OCI-LY3 (cell line): ENCODE measurements at regions not wholly inside any gene's neighbourhood (a gene's known extent, or its start where the extent isn't known, plus 50 kb on each side); places are given as distances from the start of the nearest gene placed in this dataset.

Experiments used
- H2AFZ ChIP-seq: fragments of 200-600, 300-600 bp; shearing (Covaris generic); 2 replicates; pipeline ENCODE4 v1.6.0; 2014; ENCODE audit warnings: antibody characterized with exemption, low read depth, low read length
- H3K27ac ChIP-seq: fragments of 200-600, 300-600 bp; sonication (generic); 2 replicates; pipeline ENCODE4 v1.5.1; 2014; ENCODE audit warnings: mild to moderate bottlenecking, low read length, moderate library complexity, mixed read lengths
- H3K27me3 ChIP-seq: fragments of 200-600, 300-600 bp; sonication (generic); 2 replicates; pipeline ENCODE4 v1.6.1; 2014; ENCODE audit warnings: low read depth, low read length, mixed read lengths
- H3K36me3 ChIP-seq: fragments of 200-600, 300-600 bp; sonication (generic); replicated peaks from 2 replicates; pipeline ENCODE3; 2014; ENCODE audit warnings: low read depth, low read length, mixed read lengths
- H3K4me1 ChIP-seq: fragments of 300-600, 200-600 bp; sonication (generic); 2 replicates; pipeline ENCODE4 v1.6.1; 2014; ENCODE audit warnings: low read length, mixed read lengths
- H3K4me2 ChIP-seq: fragments of 200-600, 300-600 bp; sonication (generic); 2 replicates; pipeline ENCODE4 v1.6.1; 2014; ENCODE audit warnings: low read length, mixed read lengths
- H3K4me3 ChIP-seq: fragments of 300-600, 200-600 bp; sonication (generic); 2 replicates; pipeline ENCODE4 v1.5.1; 2014; ENCODE audit warnings: antibody characterized with exemption, mild to moderate bottlenecking, low read length, moderate library complexity
- H3K79me2 ChIP-seq: fragments of 300-600, 200-600 bp; shearing (Covaris generic); 2 replicates; pipeline ENCODE4 v1.6.1; 2014; ENCODE audit warnings: mild to moderate bottlenecking, low read length, mixed read lengths
- H3K9ac ChIP-seq: fragments of 300-600, 200-600 bp; shearing (Covaris generic); 2 replicates; pipeline ENCODE4 v1.6.0; 2014; ENCODE audit warnings: mild to moderate bottlenecking, low read length, moderate library complexity
- H3K9me3 ChIP-seq: fragments of 200-600, 300-600 bp; shearing (Covaris generic); 2 replicates; pipeline ENCODE4 v1.6.1; 2014; ENCODE audit warnings: low read length, mixed read lengths; ENCODE audit not compliant: insufficient read depth
- H4K20me1 ChIP-seq: fragments of 200-600, 300-600 bp; sonication (generic); 2 replicates; pipeline ENCODE4 v1.6.1; 2016; ENCODE audit warnings: low read length, mixed read lengths; ENCODE audit not compliant: insufficient read depth
- EZH2phosphoT487 ChIP-seq: fragments of 200-600 bp; shearing (Covaris generic); IDR thresholded peaks from 2 replicates; pipeline ENCODE4 v1.6.1; 2018; ENCODE audit warnings: antibody characterized with exemption, mixed run types, low read depth
- TF ChIP-seq, protein P1 (sequence below): fragments of 200-600, 300-600 bp; sonication (generic); IDR thresholded peaks from 2 replicates; pipeline ENCODE4 v1.5.1; 2014; ENCODE audit warnings: antibody characterized with exemption, low read length, low read depth

GRCh38 chr18:42264497-42264896, 309.5 kb downstream of the PIK3C3 start:
- Histone ChIP-seq H4K20me1 (no peaks in the 10 kb centered on the region), H3K27me3 (no peaks in the 10 kb centered on the region), H3K79me2 (no peaks in the 10 kb centered on the region), H3K36me3 (no peaks in the 10 kb centered on the region), H3K4me2 (no peak overlapping the region), H3K4me3 (no peak overlapping the region), H3K9ac (no peak overlapping the region), H3K9me3 (no peaks in the 10 kb centered on the region), H2AFZ (no peak overlapping the region), H3K4me1 (peaks cover 4% of the 10 kb centered on the region; the same call in 1 of the 2 replicates), H3K27ac (no peak overlapping the region)
- TF ChIP-seq, protein P1, sequence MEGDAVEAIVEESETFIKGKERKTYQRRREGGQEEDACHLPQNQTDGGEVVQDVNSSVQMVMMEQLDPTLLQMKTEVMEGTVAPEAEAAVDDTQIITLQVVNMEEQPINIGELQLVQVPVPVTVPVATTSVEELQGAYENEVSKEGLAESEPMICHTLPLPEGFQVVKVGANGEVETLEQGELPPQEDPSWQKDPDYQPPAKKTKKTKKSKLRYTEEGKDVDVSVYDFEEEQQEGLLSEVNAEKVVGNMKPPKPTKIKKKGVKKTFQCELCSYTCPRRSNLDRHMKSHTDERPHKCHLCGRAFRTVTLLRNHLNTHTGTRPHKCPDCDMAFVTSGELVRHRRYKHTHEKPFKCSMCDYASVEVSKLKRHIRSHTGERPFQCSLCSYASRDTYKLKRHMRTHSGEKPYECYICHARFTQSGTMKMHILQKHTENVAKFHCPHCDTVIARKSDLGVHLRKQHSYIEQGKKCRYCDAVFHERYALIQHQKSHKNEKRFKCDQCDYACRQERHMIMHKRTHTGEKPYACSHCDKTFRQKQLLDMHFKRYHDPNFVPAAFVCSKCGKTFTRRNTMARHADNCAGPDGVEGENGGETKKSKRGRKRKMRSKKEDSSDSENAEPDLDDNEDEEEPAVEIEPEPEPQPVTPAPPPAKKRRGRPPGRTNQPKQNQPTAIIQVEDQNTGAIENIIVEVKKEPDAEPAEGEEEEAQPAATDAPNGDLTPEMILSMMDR: no peak
- no peak for TF ChIP-seq EZH2phosphoT487

DNA sequence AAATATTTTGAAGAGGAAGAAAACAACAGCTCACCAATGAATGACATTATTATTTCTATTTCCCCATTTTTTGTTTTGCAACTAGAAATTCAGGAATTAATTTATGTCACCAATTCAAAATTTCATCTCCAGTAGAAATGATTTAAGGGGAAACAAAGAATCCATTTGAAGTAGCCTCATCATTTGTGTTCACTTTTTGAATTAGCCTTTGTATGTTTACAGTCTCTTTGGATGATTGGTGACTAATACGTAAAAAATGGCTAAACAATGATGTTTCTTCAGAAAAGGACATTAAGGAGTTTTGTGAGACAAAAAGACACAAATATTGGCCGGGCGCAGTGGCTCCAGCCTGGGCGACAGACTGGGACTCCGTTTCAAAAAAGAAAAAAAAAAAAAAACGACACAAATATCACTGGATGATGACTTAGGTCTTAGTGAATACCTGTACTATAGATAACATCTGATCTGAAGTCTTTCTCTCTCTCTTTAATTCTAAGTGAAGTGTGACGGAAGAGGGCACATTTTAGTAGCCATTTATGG, 313.2 kb downstream of the PIK3C3 start:
- Histone ChIP-seq H3K4me2 (no peak overlapping the region), H3K4me3 (no peak overlapping the region), H2AFZ (no peak overlapping the region), H4K20me1 (no peaks in the 10 kb centered on the region), H3K79me2 (no peaks in the 10 kb centered on the region), H3K4me1 (no peaks in the 10 kb centered on the region), H3K36me3 (no peaks in the 10 kb centered on the region), H3K27me3 (no peaks in the 10 kb centered on the region), H3K9ac (no peak overlapping the region), H3K9me3 (no peaks in the 10 kb centered on the region), H3K27ac (no peak overlapping the region)
- TF ChIP-seq, protein P1: no peak
- no peak for TF ChIP-seq EZH2phosphoT487

DNA sequence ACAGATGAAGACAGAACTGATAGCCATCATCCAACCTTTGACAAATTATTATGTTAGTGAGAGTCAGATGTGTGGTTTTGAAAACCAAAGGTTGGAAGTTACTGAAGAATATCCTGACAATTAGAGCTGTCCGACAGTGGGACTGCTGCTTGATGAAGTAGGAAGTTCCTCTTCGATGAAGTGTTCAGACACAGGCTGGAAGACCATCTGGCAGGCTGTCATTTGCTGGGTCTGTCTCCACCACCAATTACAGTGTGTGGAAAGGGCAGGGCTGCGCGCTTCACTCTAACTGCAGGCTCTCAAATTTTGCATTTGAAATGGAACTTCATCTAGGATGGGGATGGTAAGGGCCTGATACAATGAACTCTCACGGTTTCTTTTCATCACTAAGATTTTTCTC, 313.8 kb downstream of the PIK3C3 start:
- Histone ChIP-seq H3K27me3 (no peaks in the 10 kb centered on the region), H2AFZ (no peak overlapping the region), H3K4me3 (no peak overlapping the region), H4K20me1 (no peaks in the 10 kb centered on the region), H3K4me1 (no peaks in the 10 kb centered on the region), H3K36me3 (no peaks in the 10 kb centered on the region), H3K4me2 (no peak overlapping the region), H3K9ac (no peak overlapping the region), H3K79me2 (no peaks in the 10 kb centered on the region), H3K9me3 (no peaks in the 10 kb centered on the region), H3K27ac (no peak overlapping the region)
- TF ChIP-seq, protein P1: no peak
- no peak for TF ChIP-seq EZH2phosphoT487

DNA sequence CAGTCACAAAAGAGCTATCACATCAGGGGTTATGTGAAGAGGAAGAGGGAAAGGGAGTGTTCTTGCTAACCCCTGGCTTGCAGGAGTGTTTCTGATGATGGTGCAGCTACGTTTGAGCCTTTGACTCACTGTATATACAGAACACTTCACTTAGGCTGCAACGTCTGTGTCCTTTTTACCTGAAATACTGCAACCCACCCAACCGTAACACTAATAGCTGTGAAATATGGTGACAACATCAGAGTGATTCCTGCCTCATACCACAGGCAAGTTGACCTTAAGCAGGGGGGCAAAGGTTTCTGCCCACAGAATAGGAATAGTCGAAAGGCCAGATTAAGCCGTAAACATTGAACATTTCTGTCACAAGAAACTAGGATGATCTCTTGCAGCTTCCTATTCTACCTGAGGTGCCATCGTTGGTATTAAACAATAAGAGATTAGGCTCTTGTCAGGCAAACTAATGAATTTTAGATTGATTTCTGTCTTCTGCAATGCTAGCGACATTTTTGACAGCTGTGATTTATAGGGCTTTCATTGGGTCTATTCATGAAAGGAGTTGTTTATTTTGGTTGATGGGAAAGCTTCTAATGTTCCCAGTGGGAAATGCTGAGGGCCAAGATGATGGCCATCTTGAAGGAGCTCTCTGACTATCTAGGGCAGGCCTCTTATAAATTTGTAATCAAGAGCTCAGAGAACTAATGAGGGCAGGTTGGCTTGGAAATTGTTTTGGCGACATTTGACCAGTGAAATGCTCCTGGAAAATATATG, 316.8 kb downstream of the PIK3C3 start:
- no peak overlapping the region for H2AFZ ChIP-seq
- no peaks in the 10 kb centered on the region for H3K9me3 ChIP-seq
- no peaks in the 10 kb centered on the region for H3K4me1 ChIP-seq
- no peak overlapping the region for H3K4me2 ChIP-seq
- no peaks in the 10 kb centered on the region for H4K20me1 ChIP-seq
- H3K9ac ChIP-seq: no peak overlapping the region
- no peak overlapping the region for H3K27ac ChIP-seq
- no peaks in the 10 kb centered on the region for H3K79me2 ChIP-seq
- no peaks in the 10 kb centered on the region for H3K27me3 ChIP-seq
- no peaks in the 10 kb centered on the region for H3K36me3 ChIP-seq
- H3K4me3 ChIP-seq: no peak overlapping the region
- no peak for TF ChIP-seq EZH2phosphoT487
- TF ChIP-seq, protein P1: no peak
